ENCODE measurements at regions not wholly inside any gene's neighbourhood (a gene's known extent, or its start where the extent isn't known, plus 50 kb on each side); places are given as distances from the start of the nearest gene placed in this dataset.

DNA sequence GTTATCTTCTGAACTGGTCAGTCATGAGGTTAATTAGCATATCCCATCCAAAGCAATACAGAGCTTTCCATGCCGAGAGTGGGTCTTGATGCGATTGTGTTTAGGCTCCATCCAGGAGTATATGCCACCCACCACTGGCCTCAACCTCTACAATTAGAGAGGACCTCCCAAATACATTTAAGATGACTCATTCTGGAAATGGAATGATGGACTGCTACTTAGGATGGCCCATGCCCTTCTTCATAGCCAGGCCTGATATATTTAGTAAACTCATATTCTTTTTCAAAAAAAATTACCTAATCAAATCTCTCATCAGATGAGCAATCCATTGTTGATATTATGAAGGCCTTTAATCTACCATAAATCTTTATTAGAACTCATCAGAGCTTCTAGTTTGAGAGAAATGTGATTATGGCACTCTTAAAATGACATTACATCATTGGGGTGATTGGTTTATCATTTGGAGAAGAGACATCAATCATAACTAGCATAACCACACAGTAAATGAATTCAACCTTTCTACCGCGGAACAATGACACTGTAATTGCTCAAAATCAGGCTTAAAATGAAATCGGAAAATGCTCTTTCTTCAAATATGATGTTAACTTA, 414.2 kb upstream of the WWC1 start:
- TF ChIP-seq SMC3 (conservative IDR thresholded peaks at IDR 0.05; ENCODE audit: poor library complexity) (no peak), POLR2AphosphoS5 (IDR thresholded peaks at IDR 0.05) (no peak), EZH2 (IDR thresholded peaks at IDR 0.05; ENCODE audit: borderline replicate concordance, insufficient read depth, low read length, poor library complexity, severe bottlenecking) (no peak), TAF1 (IDR thresholded peaks at IDR 0.05; ENCODE audit: low read depth) (no peak), RAD21 (conservative IDR thresholded peaks at IDR 0.05) (no peak), EP300 (conservative IDR thresholded peaks at IDR 0.05; ENCODE audit: poor library complexity, severe bottlenecking) (no peak)
- TF ChIP-seq, protein P1, sequence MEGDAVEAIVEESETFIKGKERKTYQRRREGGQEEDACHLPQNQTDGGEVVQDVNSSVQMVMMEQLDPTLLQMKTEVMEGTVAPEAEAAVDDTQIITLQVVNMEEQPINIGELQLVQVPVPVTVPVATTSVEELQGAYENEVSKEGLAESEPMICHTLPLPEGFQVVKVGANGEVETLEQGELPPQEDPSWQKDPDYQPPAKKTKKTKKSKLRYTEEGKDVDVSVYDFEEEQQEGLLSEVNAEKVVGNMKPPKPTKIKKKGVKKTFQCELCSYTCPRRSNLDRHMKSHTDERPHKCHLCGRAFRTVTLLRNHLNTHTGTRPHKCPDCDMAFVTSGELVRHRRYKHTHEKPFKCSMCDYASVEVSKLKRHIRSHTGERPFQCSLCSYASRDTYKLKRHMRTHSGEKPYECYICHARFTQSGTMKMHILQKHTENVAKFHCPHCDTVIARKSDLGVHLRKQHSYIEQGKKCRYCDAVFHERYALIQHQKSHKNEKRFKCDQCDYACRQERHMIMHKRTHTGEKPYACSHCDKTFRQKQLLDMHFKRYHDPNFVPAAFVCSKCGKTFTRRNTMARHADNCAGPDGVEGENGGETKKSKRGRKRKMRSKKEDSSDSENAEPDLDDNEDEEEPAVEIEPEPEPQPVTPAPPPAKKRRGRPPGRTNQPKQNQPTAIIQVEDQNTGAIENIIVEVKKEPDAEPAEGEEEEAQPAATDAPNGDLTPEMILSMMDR (IDR thresholded peaks at IDR 0.05; ENCODE audit: poor library complexity, severe bottlenecking), result no peak
- TF ChIP-seq, protein P2, sequence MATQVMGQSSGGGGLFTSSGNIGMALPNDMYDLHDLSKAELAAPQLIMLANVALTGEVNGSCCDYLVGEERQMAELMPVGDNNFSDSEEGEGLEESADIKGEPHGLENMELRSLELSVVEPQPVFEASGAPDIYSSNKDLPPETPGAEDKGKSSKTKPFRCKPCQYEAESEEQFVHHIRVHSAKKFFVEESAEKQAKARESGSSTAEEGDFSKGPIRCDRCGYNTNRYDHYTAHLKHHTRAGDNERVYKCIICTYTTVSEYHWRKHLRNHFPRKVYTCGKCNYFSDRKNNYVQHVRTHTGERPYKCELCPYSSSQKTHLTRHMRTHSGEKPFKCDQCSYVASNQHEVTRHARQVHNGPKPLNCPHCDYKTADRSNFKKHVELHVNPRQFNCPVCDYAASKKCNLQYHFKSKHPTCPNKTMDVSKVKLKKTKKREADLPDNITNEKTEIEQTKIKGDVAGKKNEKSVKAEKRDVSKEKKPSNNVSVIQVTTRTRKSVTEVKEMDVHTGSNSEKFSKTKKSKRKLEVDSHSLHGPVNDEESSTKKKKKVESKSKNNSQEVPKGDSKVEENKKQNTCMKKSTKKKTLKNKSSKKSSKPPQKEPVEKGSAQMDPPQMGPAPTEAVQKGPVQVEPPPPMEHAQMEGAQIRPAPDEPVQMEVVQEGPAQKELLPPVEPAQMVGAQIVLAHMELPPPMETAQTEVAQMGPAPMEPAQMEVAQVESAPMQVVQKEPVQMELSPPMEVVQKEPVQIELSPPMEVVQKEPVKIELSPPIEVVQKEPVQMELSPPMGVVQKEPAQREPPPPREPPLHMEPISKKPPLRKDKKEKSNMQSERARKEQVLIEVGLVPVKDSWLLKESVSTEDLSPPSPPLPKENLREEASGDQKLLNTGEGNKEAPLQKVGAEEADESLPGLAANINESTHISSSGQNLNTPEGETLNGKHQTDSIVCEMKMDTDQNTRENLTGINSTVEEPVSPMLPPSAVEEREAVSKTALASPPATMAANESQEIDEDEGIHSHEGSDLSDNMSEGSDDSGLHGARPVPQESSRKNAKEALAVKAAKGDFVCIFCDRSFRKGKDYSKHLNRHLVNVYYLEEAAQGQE (IDR thresholded peaks at IDR 0.05; ENCODE audit: borderline replicate concordance), result no peak
